ENCODE measurements at regions not wholly inside any gene's neighbourhood (a gene's known extent, or its start where the extent isn't known, plus 50 kb on each side); places are given as distances from the start of the nearest gene placed in this dataset.

- H3K4me3 ChIP-seq (ENCODE audit: low read depth in 1 of 2, low read length in 2 of 2), result no peak overlapping the region
- H3K27ac ChIP-seq (ENCODE audit: low read depth, low read length), result no peak overlapping the region
- no peaks in the 10 kb centered on the region for H3K36me3 ChIP-seq (ENCODE audit: control insufficient read depth in 1 of 2, insufficient read depth in 2 of 2, low read length in 2 of 2)
- H3K9ac ChIP-seq (ENCODE audit: low read depth in 1 of 2, low read length in 2 of 2), result no peak overlapping the region
- H3K27me3 ChIP-seq (ENCODE audit: control insufficient read depth in 1 of 2, insufficient read depth in 2 of 2, low read length in 2 of 2), result no peaks in the 10 kb centered on the region
- no peaks in the 10 kb centered on the region for H3K9me3 ChIP-seq (ENCODE audit: control insufficient read depth in 1 of 2, low read length in 2 of 2)
- no peaks in the 10 kb centered on the region for H3K4me1 ChIP-seq (ENCODE audit: control insufficient read depth in 1 of 2, insufficient read depth in 2 of 2, low read length in 2 of 2)
These were observed 115.4 kb upstream of the GSE1 start for GRCh38 chr16:85497622-85498314.

- no peak overlapping the region for H3K27ac ChIP-seq (ENCODE audit: low read depth, low read length)
- no peaks in the 10 kb centered on the region for H3K36me3 ChIP-seq (ENCODE audit: control insufficient read depth in 1 of 2, insufficient read depth in 2 of 2, low read length in 2 of 2)
- no peaks in the 10 kb centered on the region for H3K9me3 ChIP-seq (ENCODE audit: control insufficient read depth in 1 of 2, low read length in 2 of 2)
- no peak overlapping the region for H3K9ac ChIP-seq (ENCODE audit: low read depth in 1 of 2, low read length in 2 of 2)
- H3K27me3 ChIP-seq (ENCODE audit: control insufficient read depth in 1 of 2, insufficient read depth in 2 of 2, low read length in 2 of 2), result no peaks in the 10 kb centered on the region
- H3K4me1 ChIP-seq (ENCODE audit: control insufficient read depth in 1 of 2, insufficient read depth in 2 of 2, low read length in 2 of 2), result no peaks in the 10 kb centered on the region
- no peak overlapping the region for H3K4me3 ChIP-seq (ENCODE audit: low read depth in 1 of 2, low read length in 2 of 2)
These were observed 114.5 kb upstream of the GSE1 start for GRCh38 chr16:85498607-85499006.

GRCh38 chr16:85500220-85500619 is 112.9 kb upstream of the GSE1 start:
- Histone ChIP-seq H3K36me3 (ENCODE audit: control insufficient read depth in 1 of 2, insufficient read depth in 2 of 2, low read length in 2 of 2) (no peaks in the 10 kb centered on the region), H3K9me3 (ENCODE audit: control insufficient read depth in 1 of 2, low read length in 2 of 2) (no peaks in the 10 kb centered on the region), H3K27me3 (ENCODE audit: control insufficient read depth in 1 of 2, insufficient read depth in 2 of 2, low read length in 2 of 2) (no peaks in the 10 kb centered on the region), H3K9ac (ENCODE audit: low read depth in 1 of 2, low read length in 2 of 2) (no peak overlapping the region), H3K27ac (ENCODE audit: low read depth, low read length) (no peak overlapping the region), H3K4me3 (ENCODE audit: low read depth in 1 of 2, low read length in 2 of 2) (no peak overlapping the region), H3K4me1 (ENCODE audit: control insufficient read depth in 1 of 2, insufficient read depth in 2 of 2, low read length in 2 of 2) (no peaks in the 10 kb centered on the region)

GRCh38 chr16:85501900-85502299 is 111.2 kb upstream of the GSE1 start:
- no peak overlapping the region for H3K9ac ChIP-seq (ENCODE audit: low read depth in 1 of 2, low read length in 2 of 2)
- no peaks in the 10 kb centered on the region for H3K27me3 ChIP-seq (ENCODE audit: control insufficient read depth in 1 of 2, insufficient read depth in 2 of 2, low read length in 2 of 2)
- H3K27ac ChIP-seq (ENCODE audit: low read depth, low read length), result no peak overlapping the region
- no peaks in the 10 kb centered on the region for H3K9me3 ChIP-seq (ENCODE audit: control insufficient read depth in 1 of 2, low read length in 2 of 2)
- H3K4me1 ChIP-seq (ENCODE audit: control insufficient read depth in 1 of 2, insufficient read depth in 2 of 2, low read length in 2 of 2), result no peaks in the 10 kb centered on the region
- H3K4me3 ChIP-seq (ENCODE audit: low read depth in 1 of 2, low read length in 2 of 2), result no peak overlapping the region
- no peaks in the 10 kb centered on the region for H3K36me3 ChIP-seq (ENCODE audit: control insufficient read depth in 1 of 2, insufficient read depth in 2 of 2, low read length in 2 of 2)

GRCh38 chr16:85502357-85502756 is 110.8 kb upstream of the GSE1 start:
- Histone ChIP-seq H3K27me3 (ENCODE audit: control insufficient read depth in 1 of 2, insufficient read depth in 2 of 2, low read length in 2 of 2) (no peaks in the 10 kb centered on the region), H3K9me3 (ENCODE audit: control insufficient read depth in 1 of 2, low read length in 2 of 2) (no peaks in the 10 kb centered on the region), H3K4me1 (ENCODE audit: control insufficient read depth in 1 of 2, insufficient read depth in 2 of 2, low read length in 2 of 2) (no peaks in the 10 kb centered on the region), H3K36me3 (ENCODE audit: control insufficient read depth in 1 of 2, insufficient read depth in 2 of 2, low read length in 2 of 2) (no peaks in the 10 kb centered on the region), H3K27ac (ENCODE audit: low read depth, low read length) (no peak overlapping the region), H3K4me3 (ENCODE audit: low read depth in 1 of 2, low read length in 2 of 2) (no peak overlapping the region), H3K9ac (ENCODE audit: low read depth in 1 of 2, low read length in 2 of 2) (no peak overlapping the region)

- Histone ChIP-seq H3K27me3 (ENCODE audit: control insufficient read depth in 1 of 2, insufficient read depth in 2 of 2, low read length in 2 of 2) (no peaks in the 10 kb centered on the region), H3K4me1 (ENCODE audit: control insufficient read depth in 1 of 2, insufficient read depth in 2 of 2, low read length in 2 of 2) (no peaks in the 10 kb centered on the region), H3K4me3 (ENCODE audit: low read depth in 1 of 2, low read length in 2 of 2) (no peak overlapping the region), H3K9me3 (ENCODE audit: control insufficient read depth in 1 of 2, low read length in 2 of 2) (no peaks in the 10 kb centered on the region), H3K36me3 (ENCODE audit: control insufficient read depth in 1 of 2, insufficient read depth in 2 of 2, low read length in 2 of 2) (no peaks in the 10 kb centered on the region), H3K27ac (ENCODE audit: low read depth, low read length) (no peak overlapping the region), H3K9ac (ENCODE audit: low read depth in 1 of 2, low read length in 2 of 2) (no peak overlapping the region)
These were observed 109.4 kb upstream of the GSE1 start for GRCh38 chr16:85503679-85504231.

- Histone ChIP-seq H3K9ac (ENCODE audit: low read depth in 1 of 2, low read length in 2 of 2) (no peak overlapping the region), H3K9me3 (ENCODE audit: control insufficient read depth in 1 of 2, low read length in 2 of 2) (no peaks in the 10 kb centered on the region), H3K4me3 (ENCODE audit: low read depth in 1 of 2, low read length in 2 of 2) (no peak overlapping the region), H3K36me3 (ENCODE audit: control insufficient read depth in 1 of 2, insufficient read depth in 2 of 2, low read length in 2 of 2) (no peaks in the 10 kb centered on the region), H3K4me1 (ENCODE audit: control insufficient read depth in 1 of 2, insufficient read depth in 2 of 2, low read length in 2 of 2) (no peaks in the 10 kb centered on the region), H3K27me3 (ENCODE audit: control insufficient read depth in 1 of 2, insufficient read depth in 2 of 2, low read length in 2 of 2) (no peaks in the 10 kb centered on the region), H3K27ac (ENCODE audit: low read depth, low read length) (no peak overlapping the region)
These were observed 108.9 kb upstream of the GSE1 start for GRCh38 chr16:85504242-85504641.

GRCh38 chr16:85505794-85506634 is 107.1 kb upstream of the GSE1 start:
- H3K36me3 ChIP-seq (ENCODE audit: control insufficient read depth in 1 of 2, insufficient read depth in 2 of 2, low read length in 2 of 2), result no peaks in the 10 kb centered on the region
- H3K9me3 ChIP-seq (ENCODE audit: control insufficient read depth in 1 of 2, low read length in 2 of 2), result no peaks in the 10 kb centered on the region
- H3K27ac ChIP-seq (ENCODE audit: low read depth, low read length), result no peak overlapping the region
- H3K9ac ChIP-seq (ENCODE audit: low read depth in 1 of 2, low read length in 2 of 2), result no peak overlapping the region
- H3K4me1 ChIP-seq (ENCODE audit: control insufficient read depth in 1 of 2, insufficient read depth in 2 of 2, low read length in 2 of 2), result no peaks in the 10 kb centered on the region
- no peak overlapping the region for H3K4me3 ChIP-seq (ENCODE audit: low read depth in 1 of 2, low read length in 2 of 2)
- no peaks in the 10 kb centered on the region for H3K27me3 ChIP-seq (ENCODE audit: control insufficient read depth in 1 of 2, insufficient read depth in 2 of 2, low read length in 2 of 2)

- Histone ChIP-seq H3K27ac (ENCODE audit: low read depth, low read length) (no peak overlapping the region), H3K27me3 (ENCODE audit: control insufficient read depth in 1 of 2, insufficient read depth in 2 of 2, low read length in 2 of 2) (no peaks in the 10 kb centered on the region), H3K9me3 (ENCODE audit: control insufficient read depth in 1 of 2, low read length in 2 of 2) (no peaks in the 10 kb centered on the region), H3K36me3 (ENCODE audit: control insufficient read depth in 1 of 2, insufficient read depth in 2 of 2, low read length in 2 of 2) (no peaks in the 10 kb centered on the region), H3K9ac (ENCODE audit: low read depth in 1 of 2, low read length in 2 of 2) (no peak overlapping the region), H3K4me1 (ENCODE audit: control insufficient read depth in 1 of 2, insufficient read depth in 2 of 2, low read length in 2 of 2) (no peaks in the 10 kb centered on the region), H3K4me3 (ENCODE audit: low read depth in 1 of 2, low read length in 2 of 2) (no peak overlapping the region)
These were observed 106.5 kb upstream of the GSE1 start for GRCh38 chr16:85506635-85506911.

GRCh38 chr16:85507342-85507741 is 105.8 kb upstream of the GSE1 start:
- Histone ChIP-seq H3K9me3 (ENCODE audit: control insufficient read depth in 1 of 2, low read length in 2 of 2) (no peaks in the 10 kb centered on the region), H3K36me3 (ENCODE audit: control insufficient read depth in 1 of 2, insufficient read depth in 2 of 2, low read length in 2 of 2) (no peaks in the 10 kb centered on the region), H3K4me3 (ENCODE audit: low read depth in 1 of 2, low read length in 2 of 2) (no peak overlapping the region), H3K4me1 (ENCODE audit: control insufficient read depth in 1 of 2, insufficient read depth in 2 of 2, low read length in 2 of 2) (no peaks in the 10 kb centered on the region), H3K27me3 (ENCODE audit: control insufficient read depth in 1 of 2, insufficient read depth in 2 of 2, low read length in 2 of 2) (no peaks in the 10 kb centered on the region), H3K9ac (ENCODE audit: low read depth in 1 of 2, low read length in 2 of 2) (no peak overlapping the region), H3K27ac (ENCODE audit: low read depth, low read length) (no peak overlapping the region)

Measured in duodenal mucosa (tissue), 2 donors.